ENCODE measurements at regions not wholly inside any gene's neighbourhood (a gene's known extent, or its start where the extent isn't known, plus 50 kb on each side); places are given as distances from the start of the nearest gene placed in this dataset.

DNA sequence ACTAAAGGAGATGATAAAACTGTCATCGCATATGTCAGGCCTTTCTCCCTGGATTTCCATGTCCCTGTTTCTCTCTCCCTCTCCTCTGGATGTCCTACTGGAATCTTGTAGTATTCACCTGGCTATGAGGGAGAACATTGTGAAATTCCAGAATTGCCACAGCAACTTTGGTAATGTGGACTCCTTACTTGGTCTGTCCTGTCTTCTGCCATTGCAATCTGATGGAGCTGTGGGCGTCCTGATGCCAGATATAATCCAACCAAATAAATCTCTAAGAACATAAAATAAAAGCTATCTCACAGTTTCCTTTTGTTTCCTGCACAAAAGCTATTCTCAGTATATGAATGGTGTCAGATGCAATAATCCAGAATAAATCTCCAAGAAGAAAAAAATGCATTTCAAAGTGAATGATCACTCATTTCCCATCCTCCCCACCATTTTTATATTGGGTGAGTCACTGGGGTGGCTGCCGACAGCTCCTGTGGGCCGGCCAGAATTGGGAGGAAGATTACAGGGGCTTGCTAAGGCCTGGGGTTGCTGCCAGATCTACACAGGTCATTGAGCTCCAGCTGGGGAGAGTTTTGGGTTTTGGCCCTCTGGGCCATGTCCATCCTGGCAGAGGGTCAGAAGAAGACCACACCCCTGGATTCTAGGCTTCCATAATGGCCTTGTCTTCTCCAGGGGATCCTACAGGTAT lies 160.7 kb upstream of the PITX1 start:
- TF ChIP-seq EZH2 (IDR thresholded peaks at IDR 0.05; ENCODE audit: borderline replicate concordance, low read length) (no peak), CTCF (conservative IDR thresholded peaks at IDR 0.05 in 1 of 2, IDR thresholded peaks at IDR 0.05 in 1 of 2; ENCODE audit: extremely low read depth in 1 of 2, insufficient read depth in 1 of 2, low read depth in 1 of 2, low read length in 2 of 2) (no peak)
